NB4 (cell line): ENCODE measurements at regions not wholly inside any gene's neighbourhood (a gene's known extent, or its start where the extent isn't known, plus 50 kb on each side); places are given as distances from the start of the nearest gene placed in this dataset.

Experiments used
- DNase-seq: peaks from one replicate; pipeline ENCODE4 v3.0.0; 2010; ENCODE audit warnings: low read depth
- H3K4me3 ChIP-seq: one replicate; pipeline ENCODE4 v1.5.1; 2011; ENCODE audit warnings: mild to moderate bottlenecking, low read depth, low read length, moderate library complexity
- MYC ChIP-seq: IDR thresholded peaks from 2 replicates; pipeline ENCODE4 v1.6.1; 2011; ENCODE audit warnings: low read depth, low read length
- POLR2A ChIP-seq: IDR thresholded peaks from 2 replicates; pipeline ENCODE4 v1.6.1; 2011; ENCODE audit warnings: mild to moderate bottlenecking; ENCODE audit not compliant: insufficient read length; ENCODE audit errors: extremely low read depth
- TF ChIP-seq, protein P1 (sequence below): IDR thresholded peaks from 2 replicates; pipeline ENCODE4 v1.6.1; 2011; ENCODE audit warnings: low read depth, low read length
- TF ChIP-seq, protein P2 (sequence below): IDR thresholded peaks from one replicate; pipeline ENCODE4 v1.5.1; 2012; ENCODE audit warnings: low read depth, low read length

DNA sequence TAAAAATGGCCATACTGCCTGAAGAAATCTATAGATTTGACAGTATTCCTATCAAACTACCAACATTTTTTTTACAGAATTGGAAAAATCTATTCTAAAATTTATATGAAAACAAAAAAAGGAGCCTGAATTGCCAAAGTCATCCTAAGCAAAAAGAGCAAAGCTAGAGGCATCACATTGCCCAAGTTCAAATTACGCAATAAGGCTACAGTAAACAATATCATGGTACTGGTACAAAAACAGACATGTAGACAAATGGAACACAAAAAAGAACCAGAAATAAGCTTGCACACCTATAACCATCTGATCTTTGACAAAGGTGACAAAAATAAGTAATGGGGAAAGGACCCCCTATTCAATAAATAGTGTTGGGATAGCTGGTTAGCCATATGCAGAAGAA, 50.2 kb upstream of the THSD7B start:
- TF ChIP-seq, protein P1, sequence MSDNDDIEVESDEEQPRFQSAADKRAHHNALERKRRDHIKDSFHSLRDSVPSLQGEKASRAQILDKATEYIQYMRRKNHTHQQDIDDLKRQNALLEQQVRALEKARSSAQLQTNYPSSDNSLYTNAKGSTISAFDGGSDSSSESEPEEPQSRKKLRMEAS = no peak
- TF ChIP-seq, protein P2, sequence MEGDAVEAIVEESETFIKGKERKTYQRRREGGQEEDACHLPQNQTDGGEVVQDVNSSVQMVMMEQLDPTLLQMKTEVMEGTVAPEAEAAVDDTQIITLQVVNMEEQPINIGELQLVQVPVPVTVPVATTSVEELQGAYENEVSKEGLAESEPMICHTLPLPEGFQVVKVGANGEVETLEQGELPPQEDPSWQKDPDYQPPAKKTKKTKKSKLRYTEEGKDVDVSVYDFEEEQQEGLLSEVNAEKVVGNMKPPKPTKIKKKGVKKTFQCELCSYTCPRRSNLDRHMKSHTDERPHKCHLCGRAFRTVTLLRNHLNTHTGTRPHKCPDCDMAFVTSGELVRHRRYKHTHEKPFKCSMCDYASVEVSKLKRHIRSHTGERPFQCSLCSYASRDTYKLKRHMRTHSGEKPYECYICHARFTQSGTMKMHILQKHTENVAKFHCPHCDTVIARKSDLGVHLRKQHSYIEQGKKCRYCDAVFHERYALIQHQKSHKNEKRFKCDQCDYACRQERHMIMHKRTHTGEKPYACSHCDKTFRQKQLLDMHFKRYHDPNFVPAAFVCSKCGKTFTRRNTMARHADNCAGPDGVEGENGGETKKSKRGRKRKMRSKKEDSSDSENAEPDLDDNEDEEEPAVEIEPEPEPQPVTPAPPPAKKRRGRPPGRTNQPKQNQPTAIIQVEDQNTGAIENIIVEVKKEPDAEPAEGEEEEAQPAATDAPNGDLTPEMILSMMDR = no peak
- no peak overlapping the region for H3K4me3 ChIP-seq
- DNase-seq = no peak

DNA sequence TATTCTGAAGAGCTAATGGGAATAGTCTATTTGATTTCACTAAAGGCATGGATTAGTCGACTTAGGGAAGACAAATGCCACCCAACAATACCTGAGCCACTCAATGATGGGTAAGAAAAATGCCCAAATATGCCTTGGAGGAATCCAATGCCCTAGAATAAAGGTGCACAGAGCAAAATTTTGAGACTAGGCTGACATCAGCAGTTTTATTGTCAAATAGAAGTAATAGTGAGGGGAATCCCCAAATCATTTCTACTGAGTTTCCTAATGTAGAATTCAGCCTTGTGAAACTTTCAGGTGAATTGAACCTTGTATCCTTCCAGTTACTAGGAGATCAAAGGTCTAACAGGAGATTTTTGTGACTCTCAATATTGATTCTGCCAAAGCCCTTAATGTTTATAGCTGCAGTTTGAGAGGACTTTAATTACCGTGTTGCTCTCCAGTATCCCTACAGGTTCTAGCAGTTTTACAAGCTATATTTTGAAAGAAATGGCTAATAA, 50.8 kb upstream of the THSD7B start:
- no peak for DNase-seq
- H3K4me3 ChIP-seq = no peak overlapping the region
- no peak for TF ChIP-seq MYC
- TF ChIP-seq, protein P1 = no peak
- TF ChIP-seq, protein P2 = no peak
- TF ChIP-seq POLR2A = no peak

DNA sequence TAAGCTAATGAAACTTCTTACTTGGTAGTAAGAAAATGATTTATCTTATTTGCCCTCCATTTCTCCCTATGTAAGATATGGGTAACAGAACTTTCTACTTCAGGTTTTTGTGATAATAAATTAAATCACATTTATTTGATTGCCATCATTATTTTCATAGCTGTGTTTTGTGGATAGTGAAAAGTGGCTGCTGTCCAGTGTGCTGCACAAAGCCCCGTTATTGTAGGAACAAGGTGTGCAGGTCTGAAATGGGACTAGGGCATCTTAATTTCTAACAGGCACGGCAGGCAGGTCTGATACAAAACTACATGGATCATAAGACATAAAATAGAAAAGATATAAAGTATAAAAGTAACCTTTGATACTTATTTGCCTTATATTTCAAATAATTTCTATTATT, 51.6 kb upstream of the THSD7B start:
- TF ChIP-seq, protein P1 = no peak
- TF ChIP-seq POLR2A = no peak
- TF ChIP-seq, protein P2 = no peak
- no peak for TF ChIP-seq MYC
- no peak overlapping the region for H3K4me3 ChIP-seq
- DNase-seq = no peak

DNA sequence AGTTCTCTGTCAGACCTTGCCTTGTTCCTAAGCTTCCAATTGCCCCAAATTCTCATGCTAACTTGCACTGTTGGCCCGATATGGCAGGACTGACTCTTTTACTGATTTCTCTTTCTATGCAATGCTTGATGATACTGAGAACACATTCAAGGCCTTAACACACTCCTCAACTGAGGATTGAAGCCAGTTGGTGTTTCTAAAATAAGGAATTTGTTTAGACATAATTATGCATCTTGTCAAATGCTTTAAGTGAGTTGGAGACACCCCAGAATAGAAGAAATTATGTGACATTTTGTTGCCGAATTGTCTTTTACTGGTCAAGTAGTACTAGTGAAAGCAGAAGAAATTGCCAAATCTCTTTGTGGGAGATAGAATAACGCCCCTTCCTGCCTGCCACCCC, 60.0 kb upstream of the THSD7B start:
- TF ChIP-seq, protein P2 = no peak
- DNase-seq = no peak
- no peak overlapping the region for H3K4me3 ChIP-seq

DNA sequence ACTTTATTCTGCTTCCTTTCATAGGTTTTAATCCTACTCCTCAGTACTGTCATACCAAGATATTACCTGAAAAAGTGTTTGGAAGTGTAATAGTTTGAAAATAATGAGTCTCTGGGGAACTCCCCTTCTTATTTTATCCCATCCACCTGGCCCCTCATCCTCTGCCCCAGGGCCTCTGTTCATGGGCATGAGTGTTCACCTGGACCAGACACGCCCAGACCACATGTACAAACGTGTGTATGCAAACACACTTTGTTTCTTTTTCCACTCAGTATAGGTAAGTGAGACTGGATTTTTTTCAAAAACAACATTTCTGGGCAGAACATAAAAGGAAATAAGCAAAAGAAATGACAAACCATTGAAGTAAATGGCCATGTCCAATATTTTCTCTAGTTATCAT, 62.1 kb upstream of the THSD7B start:
- H3K4me3 ChIP-seq = no peak overlapping the region
- no peak for DNase-seq
- TF ChIP-seq MYC (no peak), POLR2A (no peak)
- TF ChIP-seq, protein P1 = no peak
- TF ChIP-seq, protein P2 = no peak

DNA sequence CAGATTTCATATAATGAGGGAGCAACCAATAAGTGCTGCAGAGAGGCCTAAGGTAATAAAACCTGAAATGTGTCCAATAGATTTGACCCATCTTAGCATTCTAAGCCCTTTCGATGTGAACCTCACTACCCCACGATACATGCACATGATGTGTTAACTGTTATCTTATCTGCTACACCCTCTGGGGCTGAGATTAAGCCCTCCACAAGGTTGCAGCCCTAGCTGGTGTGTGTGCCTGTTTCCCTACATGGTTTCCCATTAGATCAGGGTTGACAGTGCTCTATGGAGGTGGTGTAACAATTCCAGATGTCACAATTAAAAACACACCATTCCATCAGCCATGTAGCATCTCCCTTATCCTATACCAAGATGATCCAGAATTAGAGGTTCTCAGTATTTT, 68.9 kb upstream of the THSD7B start:
- H3K4me3 ChIP-seq = no peak overlapping the region
- DNase-seq = no peak
- TF ChIP-seq, protein P1 = no peak
- no peak for TF ChIP-seq MYC
- no peak for TF ChIP-seq POLR2A
- TF ChIP-seq, protein P2 = no peak
